ENCODE measurements at regions not wholly inside any gene's neighbourhood (a gene's known extent, or its start where the extent isn't known, plus 50 kb on each side); places are given as distances from the start of the nearest gene placed in this dataset.
"Not testable (repeated sequence)": the region's sequence is repeated elsewhere in the genome, so short reads cannot be mapped to it uniquely, and the experiment has no call there.

- Histone ChIP-seq H3K27me3 (ENCODE audit: control insufficient read depth, insufficient read depth, low read length) (no peaks in the 10 kb centered on the region), H3K27ac (ENCODE audit: low read length) (no peak overlapping the region), H3K4me3 (ENCODE audit: low read length) (no peak overlapping the region), H3K4me1 (ENCODE audit: control insufficient read depth, insufficient read depth, low read length) (no peaks in the 10 kb centered on the region), H3K36me3 (ENCODE audit: control insufficient read depth, insufficient read depth, low read length) (no peaks in the 10 kb centered on the region), H3K9me3 (ENCODE audit: control insufficient read depth, low read depth, low read length) (no peaks in the 10 kb centered on the region)
- WGBS (ENCODE audit: insufficient coverage, low lambda C conversion rate) = 100% methylated on average over 2 of the region's 5 CpGs
- no peak for DNase-seq
Observed at GRCh38 chr11:96554236-96554820, 164.5 kb downstream of the JRKL start.

- no CpG with 5 or more reads among the region's 10 CpGs for WGBS (ENCODE audit: insufficient coverage, low lambda C conversion rate)
- not testable (repeated sequence) for H3K4me3 ChIP-seq (ENCODE audit: low read length); H3K27me3 ChIP-seq (ENCODE audit: control insufficient read depth, insufficient read depth, low read length); H3K9me3 ChIP-seq (ENCODE audit: control insufficient read depth, low read depth, low read length); H3K36me3 ChIP-seq (ENCODE audit: control insufficient read depth, insufficient read depth, low read length); H3K27ac ChIP-seq (ENCODE audit: low read length); DNase-seq; H3K4me1 ChIP-seq (ENCODE audit: control insufficient read depth, insufficient read depth, low read length)
Observed at GRCh38 chr11:96555826-96556225, 166.0 kb downstream of the JRKL start.

GRCh38 chr11:96560727-96561126, 170.9 kb downstream of the JRKL start:
- WGBS (ENCODE audit: insufficient coverage, low lambda C conversion rate) = no CpG with 5 or more reads among the region's 3 CpGs
- H3K27me3 ChIP-seq (ENCODE audit: control insufficient read depth, insufficient read depth, low read length); H3K4me1 ChIP-seq (ENCODE audit: control insufficient read depth, insufficient read depth, low read length); H3K9me3 ChIP-seq (ENCODE audit: control insufficient read depth, low read depth, low read length); H3K36me3 ChIP-seq (ENCODE audit: control insufficient read depth, insufficient read depth, low read length); H3K27ac ChIP-seq (ENCODE audit: low read length); DNase-seq; H3K4me3 ChIP-seq (ENCODE audit: low read length): not testable (repeated sequence)

- 40% methylated on average over 3 of the region's 4 CpGs for WGBS (ENCODE audit: insufficient coverage, low lambda C conversion rate)
- no peaks in the 10 kb centered on the region for H3K4me1 ChIP-seq (ENCODE audit: control insufficient read depth, insufficient read depth, low read length)
- no peaks in the 10 kb centered on the region for H3K9me3 ChIP-seq (ENCODE audit: control insufficient read depth, low read depth, low read length)
- H3K27me3 ChIP-seq (ENCODE audit: control insufficient read depth, insufficient read depth, low read length) = no peaks in the 10 kb centered on the region
- no peak overlapping the region for H3K4me3 ChIP-seq (ENCODE audit: low read length)
- H3K36me3 ChIP-seq (ENCODE audit: control insufficient read depth, insufficient read depth, low read length) = no peaks in the 10 kb centered on the region
- no peak overlapping the region for H3K27ac ChIP-seq (ENCODE audit: low read length)
- DNase-seq = peak in 1 of 2 donors; percentile 24
Observed at GRCh38 chr11:96567176-96567575, 177.4 kb downstream of the JRKL start.

- Histone ChIP-seq H3K9me3 (ENCODE audit: control insufficient read depth, low read depth, low read length) (no peaks in the 10 kb centered on the region), H3K4me1 (ENCODE audit: control insufficient read depth, insufficient read depth, low read length) (no peaks in the 10 kb centered on the region), H3K36me3 (ENCODE audit: control insufficient read depth, insufficient read depth, low read length) (no peaks in the 10 kb centered on the region), H3K27ac (ENCODE audit: low read length) (no peak overlapping the region), H3K27me3 (ENCODE audit: control insufficient read depth, insufficient read depth, low read length) (no peaks in the 10 kb centered on the region), H3K4me3 (ENCODE audit: low read length) (no peak overlapping the region)
- no peak for DNase-seq
- WGBS (ENCODE audit: insufficient coverage, low lambda C conversion rate) = 71% methylated on average over 1 of the region's 3 CpGs
Observed at GRCh38 chr11:96567667-96568066, 177.9 kb downstream of the JRKL start.

DNA sequence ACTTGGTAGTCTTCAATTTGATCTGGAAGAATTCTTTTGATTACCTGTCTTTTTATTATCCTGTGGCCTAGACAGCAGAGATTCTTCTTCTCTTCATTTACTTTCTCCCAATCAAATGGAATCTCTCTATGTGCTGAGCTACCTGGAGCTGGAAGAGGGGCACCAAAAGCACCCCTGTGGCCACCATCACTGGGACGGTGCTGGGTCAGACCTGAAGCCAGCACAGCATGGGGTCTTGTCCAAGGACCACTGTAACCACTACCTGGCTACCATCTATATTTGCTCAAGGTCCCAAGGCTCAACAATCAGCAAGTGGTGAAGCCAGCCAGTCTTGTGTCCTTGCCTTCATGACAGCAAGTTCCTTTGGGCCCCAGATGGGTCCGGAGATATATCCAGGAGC, 186.6 kb downstream of the JRKL start:
- no peak for DNase-seq
- H3K4me1 ChIP-seq (ENCODE audit: control insufficient read depth, insufficient read depth, low read length) = no peaks in the 10 kb centered on the region
- WGBS (ENCODE audit: insufficient coverage, low lambda C conversion rate) = no CpG with 5 or more reads among the region's 2 CpGs
- no peaks in the 10 kb centered on the region for H3K9me3 ChIP-seq (ENCODE audit: control insufficient read depth, low read depth, low read length)
- H3K27ac ChIP-seq (ENCODE audit: low read length) = no peak overlapping the region
- H3K4me3 ChIP-seq (ENCODE audit: low read length) = no peak overlapping the region
- no peaks in the 10 kb centered on the region for H3K27me3 ChIP-seq (ENCODE audit: control insufficient read depth, insufficient read depth, low read length)
- H3K36me3 ChIP-seq (ENCODE audit: control insufficient read depth, insufficient read depth, low read length) = no peaks in the 10 kb centered on the region

- H3K27ac ChIP-seq (ENCODE audit: low read length) = no peak overlapping the region
- DNase-seq = no peak
- H3K4me1 ChIP-seq (ENCODE audit: control insufficient read depth, insufficient read depth, low read length) = no peaks in the 10 kb centered on the region
- H3K4me3 ChIP-seq (ENCODE audit: low read length) = no peak overlapping the region
- no peaks in the 10 kb centered on the region for H3K9me3 ChIP-seq (ENCODE audit: control insufficient read depth, low read depth, low read length)
- H3K36me3 ChIP-seq (ENCODE audit: control insufficient read depth, insufficient read depth, low read length) = no peaks in the 10 kb centered on the region
- WGBS (ENCODE audit: insufficient coverage, low lambda C conversion rate) = no CpG with 5 or more reads among the region's 1 CpG
- H3K27me3 ChIP-seq (ENCODE audit: control insufficient read depth, insufficient read depth, low read length) = no peaks in the 10 kb centered on the region
Observed at GRCh38 chr11:96578379-96578778, 188.6 kb downstream of the JRKL start.

- Histone ChIP-seq H3K36me3 (ENCODE audit: control insufficient read depth, insufficient read depth, low read length) (no peaks in the 10 kb centered on the region), H3K4me3 (ENCODE audit: low read length) (no peak overlapping the region), H3K27ac (ENCODE audit: low read length) (no peak overlapping the region), H3K9me3 (ENCODE audit: control insufficient read depth, low read depth, low read length) (no peaks in the 10 kb centered on the region), H3K4me1 (ENCODE audit: control insufficient read depth, insufficient read depth, low read length) (no peaks in the 10 kb centered on the region), H3K27me3 (ENCODE audit: control insufficient read depth, insufficient read depth, low read length) (no peaks in the 10 kb centered on the region)
- no peak for DNase-seq
Observed at GRCh38 chr11:96579656-96580055, 189.8 kb downstream of the JRKL start.

DNA sequence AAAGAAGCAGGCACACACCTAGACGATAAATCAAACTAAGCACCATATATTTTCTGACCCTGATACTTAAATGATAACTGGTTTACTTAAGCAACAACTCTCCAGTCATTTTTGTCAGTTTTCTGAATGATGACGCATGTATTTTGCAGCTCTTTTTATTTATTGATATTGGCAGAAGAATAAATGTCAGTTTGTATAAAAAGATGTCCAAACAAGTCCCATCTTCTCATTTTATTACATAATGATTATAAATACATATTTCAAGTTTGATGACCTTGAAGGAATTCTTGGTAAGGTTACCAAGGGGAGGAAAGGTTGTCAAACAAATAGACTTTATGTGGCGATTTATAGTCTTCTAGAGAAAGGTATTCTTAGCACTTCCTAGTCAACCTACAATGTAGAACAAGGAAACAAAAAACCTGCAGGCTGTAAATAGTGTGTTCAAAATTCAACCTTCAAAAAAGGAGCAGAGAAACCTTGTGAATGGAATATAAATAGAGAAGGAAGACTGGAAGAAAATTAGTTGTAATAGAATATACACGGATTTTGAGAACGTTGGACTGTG, 190.7 kb downstream of the JRKL start:
- no peak for DNase-seq
- Histone ChIP-seq H3K4me1 (ENCODE audit: control insufficient read depth, insufficient read depth, low read length) (no peaks in the 10 kb centered on the region), H3K27me3 (ENCODE audit: control insufficient read depth, insufficient read depth, low read length) (no peaks in the 10 kb centered on the region), H3K9me3 (ENCODE audit: control insufficient read depth, low read depth, low read length) (no peaks in the 10 kb centered on the region), H3K4me3 (ENCODE audit: low read length) (no peak overlapping the region), H3K36me3 (ENCODE audit: control insufficient read depth, insufficient read depth, low read length) (no peaks in the 10 kb centered on the region), H3K27ac (ENCODE audit: low read length) (no peak overlapping the region)
- WGBS (ENCODE audit: insufficient coverage, low lambda C conversion rate) = 82% methylated on average over 3 of the region's 5 CpGs

GRCh38 chr11:96585944-96586880, 196.4 kb downstream of the JRKL start:
- WGBS (ENCODE audit: insufficient coverage, low lambda C conversion rate) = no CpG with 5 or more reads among the region's 2 CpGs
- not testable (repeated sequence) for H3K4me3 ChIP-seq (ENCODE audit: low read length); H3K9me3 ChIP-seq (ENCODE audit: control insufficient read depth, low read depth, low read length); DNase-seq; H3K4me1 ChIP-seq (ENCODE audit: control insufficient read depth, insufficient read depth, low read length); H3K27ac ChIP-seq (ENCODE audit: low read length); H3K36me3 ChIP-seq (ENCODE audit: control insufficient read depth, insufficient read depth, low read length); H3K27me3 ChIP-seq (ENCODE audit: control insufficient read depth, insufficient read depth, low read length)

Data from large intestine (tissue), 3 donors.